ENCODE measurements at regions not wholly inside any gene's neighbourhood (a gene's known extent, or its start where the extent isn't known, plus 50 kb on each side); places are given as distances from the start of the nearest gene placed in this dataset.

- no peak for DNase-seq
- Histone ChIP-seq H3K9me3 (peaks cover 0 to 6% (median 0%) of the 10 kb centered on the region in 12 donors), H3K4me3 (no peak overlapping the region), H3K36me3 (no peaks in the 10 kb centered on the region), H3K27me3 (no peaks in the 10 kb centered on the region), H3K4me1 (peaks cover 0 to 2% (median 0%) of the 10 kb centered on the region in 12 donors), H3K27ac (no peak overlapping the region)
- no peak for ATAC-seq
- WGBS, 4 donors: 55 to 74% (median 69%) methylated on average over 6 to 8 of the region's 8 CpGs
- intact Hi-C loops (cut with DNase I): no loop called here
- TF ChIP-seq POLR2A (IDR thresholded peaks at IDR 0.05) (no peak), CTCF (IDR thresholded peaks at IDR 0.05) (no peak)
These were observed 81.8 kb downstream of the C1QL2 start for GRCh38 chr2:119076713-119077112.

- Histone ChIP-seq H3K4me1 (peaks cover 0 to 9% (median 0%) of the 10 kb centered on the region in 12 donors), H3K36me3 (no peaks in the 10 kb centered on the region), H3K4me3 (no peak overlapping the region), H3K9me3 (no peaks in the 10 kb centered on the region), H3K27me3 (peaks cover 0 to 2% (median 0%) of the 10 kb centered on the region in 9 donors), H3K27ac (no peak overlapping the region)
- ATAC-seq: no peak
- TF ChIP-seq CTCF (IDR thresholded peaks at IDR 0.05) (no peak), POLR2A (IDR thresholded peaks at IDR 0.05) (no peak)
- intact Hi-C loops (cut with DNase I): no loop called here
- DNase-seq: no peak
- 32 to 43% (median 39%) methylated on average over 3 of the region's 3 CpGs for WGBS, 4 donors
These were observed 85.3 kb downstream of the C1QL2 start for GRCh38 chr2:119073213-119073612.

- H3K4me3 ChIP-seq: no peak overlapping the region
- WGBS, 4 donors: 36 to 60% (median 40%) methylated on average over 1 of the region's 1 CpG
- H3K9me3 ChIP-seq: no peaks in the 10 kb centered on the region
- peaks cover 0 to 2% (median 0%) of the 10 kb centered on the region in 9 donors for H3K27me3 ChIP-seq
- H3K27ac ChIP-seq: no peak overlapping the region
- DNase-seq (no peak), ATAC-seq (peak; percentile 51 to 76 (median 60))
- TF ChIP-seq POLR2A (IDR thresholded peaks at IDR 0.05) (no peak), CTCF (IDR thresholded peaks at IDR 0.05) (no peak)
- intact Hi-C loops (cut with DNase I): no loop called here
- H3K36me3 ChIP-seq: no peaks in the 10 kb centered on the region
- H3K4me1 ChIP-seq: peaks cover 0 to 9% (median 0%) of the 10 kb centered on the region in 12 donors
These were observed 87.1 kb downstream of the C1QL2 start for GRCh38 chr2:119071476-119071875.

GRCh38 chr2:119069781-119070180 lies 88.8 kb downstream of the C1QL2 start:
- H3K4me1 ChIP-seq: peaks cover 0 to 9% (median 0%) of the 10 kb centered on the region in 12 donors
- no peaks in the 10 kb centered on the region for H3K9me3 ChIP-seq
- WGBS, 4 donors: 63 to 67% (median 64%) methylated on average over 8 of the region's 8 CpGs
- TF ChIP-seq POLR2A (IDR thresholded peaks at IDR 0.05) (no peak), CTCF (IDR thresholded peaks at IDR 0.05) (no peak)
- no peak for ATAC-seq
- intact Hi-C loops (cut with DNase I): no loop called here
- no peak for DNase-seq
- no peak overlapping the region for H3K27ac ChIP-seq
- H3K36me3 ChIP-seq: no peaks in the 10 kb centered on the region
- H3K4me3 ChIP-seq: no peak overlapping the region
- H3K27me3 ChIP-seq: peaks cover 0 to 2% (median 0%) of the 10 kb centered on the region in 9 donors
